ENCODE measurements at regions not wholly inside any gene's neighbourhood (a gene's known extent, or its start where the extent isn't known, plus 50 kb on each side); places are given as distances from the start of the nearest gene placed in this dataset.

- TF ChIP-seq POLR2AphosphoS5 (IDR thresholded peaks at IDR 0.05; ENCODE audit: low read depth, low read length) (no peak), POLR2A (IDR thresholded peaks at IDR 0.05; ENCODE audit: low read depth, low read length) (no peak)
Measured at GRCh38 chr6:21429291-21429690, 164.3 kb upstream of the SOX4 start.
